GM19468 (cell line): ENCODE measurements at regions not wholly inside any gene's neighbourhood (a gene's known extent, or its start where the extent isn't known, plus 50 kb on each side); places are given as distances from the start of the nearest gene placed in this dataset.

Experiments used
- ATAC-seq: cut with Tn5 transposase; IDR thresholded peaks from one replicate; pipeline ENCODE4 v1.9.1; 2021; ENCODE audit warnings: mild to moderate bottlenecking, moderate library complexity, moderate number of reproducible peaks; ENCODE audit not compliant: unreplicated experiment; ENCODE audit errors: extremely low read depth

DNA sequence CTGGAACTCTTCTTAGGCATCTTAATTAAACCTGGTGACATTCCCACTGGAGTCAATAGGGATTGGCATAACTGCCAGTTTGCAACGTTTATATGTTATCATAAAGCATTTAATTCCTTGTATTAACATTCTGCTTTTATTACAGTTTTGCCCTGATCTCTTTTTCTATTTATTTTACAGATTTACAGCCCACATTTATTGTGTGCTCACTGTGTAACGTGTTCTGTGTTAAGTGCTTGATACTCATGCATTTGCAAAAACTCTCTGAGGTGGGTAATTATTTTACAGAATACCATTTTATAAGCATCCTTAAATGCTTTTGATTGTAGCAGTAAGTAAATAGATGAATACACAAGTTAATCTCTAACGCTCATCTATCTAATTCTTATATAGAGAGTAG, 341.5 kb upstream of the FAR2 start:
- no peak for ATAC-seq

DNA sequence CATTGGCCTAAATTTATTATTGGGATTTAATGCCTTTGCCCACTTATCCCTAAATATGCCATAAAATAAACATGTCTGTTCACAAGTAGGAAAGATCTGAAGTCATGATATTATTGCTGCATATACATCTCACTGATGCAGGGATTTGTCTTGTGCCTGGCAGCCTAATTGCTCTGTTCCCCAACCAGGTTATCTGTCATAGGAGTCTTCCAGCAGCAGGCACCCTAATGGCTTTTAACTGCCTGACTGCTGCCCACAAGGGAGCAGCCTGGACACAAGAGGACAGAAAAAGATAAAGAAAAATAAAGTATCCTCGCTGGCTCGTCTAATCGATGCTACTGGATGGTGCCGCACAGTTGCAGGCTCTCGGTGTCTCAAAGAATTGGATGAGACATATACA, 337.6 kb upstream of the FAR2 start:
- ATAC-seq = no peak

DNA sequence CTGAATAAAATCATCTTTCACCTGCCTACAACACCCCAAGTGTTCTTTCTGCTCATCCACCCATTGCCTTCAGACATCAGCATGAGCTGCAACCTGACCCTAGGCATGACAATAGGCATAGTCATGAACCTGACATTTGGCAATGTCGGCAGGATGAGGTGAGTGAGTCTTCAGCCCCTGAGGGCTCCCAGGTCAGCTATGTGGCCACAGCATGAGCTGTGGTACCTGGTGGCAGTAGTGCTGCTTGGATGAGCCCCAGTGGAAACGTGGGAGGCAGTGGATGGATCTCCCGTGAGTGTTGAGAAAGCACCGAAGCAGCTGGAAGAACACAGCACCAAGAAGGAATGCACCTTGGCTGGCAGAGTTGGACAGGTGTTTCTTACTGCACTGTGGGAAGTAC, 334.8 kb upstream of the FAR2 start:
- ATAC-seq = no peak

DNA sequence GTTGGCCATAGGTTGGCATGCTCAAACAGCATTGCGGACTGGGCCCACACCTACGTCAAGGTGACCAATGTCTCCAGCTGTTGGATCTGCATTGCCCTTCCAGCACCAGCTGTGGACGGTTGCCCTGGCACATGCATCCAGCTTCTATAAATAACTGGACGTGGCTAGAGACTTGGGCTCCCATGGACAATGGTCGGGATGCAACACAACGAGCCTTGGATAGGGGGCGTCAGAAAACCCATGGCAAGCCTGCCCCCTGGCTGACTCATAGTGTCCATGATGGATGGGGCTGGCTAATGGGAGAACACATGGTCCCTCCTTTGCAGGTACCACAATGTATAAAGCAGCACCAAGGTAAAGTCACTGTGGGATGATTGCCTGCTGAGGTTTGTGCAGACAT, 331.6 kb upstream of the FAR2 start:
- ATAC-seq = no peak

DNA sequence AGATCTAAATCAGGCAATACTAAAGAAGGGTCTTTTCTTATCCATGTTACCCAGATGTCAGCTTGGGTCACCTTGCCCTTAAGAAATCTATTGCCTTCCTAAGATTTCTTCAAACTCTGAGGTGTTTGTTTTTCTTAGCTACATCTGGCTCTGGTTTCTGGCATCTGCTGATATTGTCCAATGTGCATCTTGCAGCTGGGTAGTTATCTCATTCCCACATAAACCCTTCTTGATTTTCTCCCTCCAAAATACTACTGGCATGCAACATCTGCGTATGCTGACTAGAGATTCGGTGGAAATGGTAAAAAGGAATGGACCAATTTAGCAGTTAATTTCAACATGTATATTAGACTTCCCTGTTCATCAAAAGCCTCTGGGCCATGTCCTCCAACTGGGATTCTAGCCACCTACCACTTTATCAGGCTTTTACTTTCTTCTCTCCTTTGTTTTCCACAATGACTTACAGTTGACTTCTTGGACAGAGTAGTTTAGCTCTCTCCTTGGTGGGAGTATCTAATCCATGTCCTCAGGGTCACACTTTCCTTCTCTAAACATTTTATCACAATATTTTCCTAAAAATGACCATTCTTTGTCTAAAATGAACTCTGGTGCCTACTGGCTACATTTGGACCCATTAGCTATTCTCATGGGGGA, 324.8 kb upstream of the FAR2 start:
- no peak for ATAC-seq

DNA sequence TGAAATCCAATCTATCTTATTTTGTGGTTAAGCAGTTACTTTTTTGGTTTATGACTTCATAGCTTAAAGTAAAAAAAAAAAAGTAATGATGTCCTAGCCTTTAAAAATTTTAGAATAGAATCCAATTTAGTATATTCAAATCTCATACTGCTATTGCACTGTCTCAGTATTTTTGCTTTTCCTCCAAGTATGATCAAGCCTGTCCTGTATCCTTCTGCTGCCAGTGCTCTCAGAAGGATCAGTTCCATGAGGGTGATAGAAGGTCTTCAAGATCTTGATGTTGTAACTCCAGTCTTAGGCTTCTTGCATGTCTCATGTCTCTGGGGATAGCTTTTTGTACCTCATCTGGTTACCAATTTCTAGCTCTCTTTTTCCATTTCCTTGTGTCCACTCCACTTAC, 324.2 kb upstream of the FAR2 start:
- no peak for ATAC-seq

DNA sequence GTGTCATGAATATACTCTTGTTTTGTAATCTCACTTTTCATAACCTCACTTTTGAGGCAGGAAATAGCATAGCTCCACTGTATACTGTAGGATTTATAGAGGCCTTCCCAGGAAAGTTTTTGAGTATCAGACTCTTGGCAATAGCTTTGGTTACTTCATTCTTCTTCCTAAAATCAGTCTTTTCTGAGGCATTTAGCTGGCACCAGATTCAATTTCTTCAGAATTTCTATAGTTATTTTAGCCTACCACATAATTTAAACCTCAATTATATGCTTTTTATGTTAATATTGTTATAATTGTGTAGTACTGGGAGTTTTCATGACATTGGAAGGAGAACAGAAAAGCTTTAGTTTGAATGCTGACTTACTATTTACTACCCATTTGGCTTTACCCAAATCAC, 322.3 kb upstream of the FAR2 start:
- no peak for ATAC-seq

DNA sequence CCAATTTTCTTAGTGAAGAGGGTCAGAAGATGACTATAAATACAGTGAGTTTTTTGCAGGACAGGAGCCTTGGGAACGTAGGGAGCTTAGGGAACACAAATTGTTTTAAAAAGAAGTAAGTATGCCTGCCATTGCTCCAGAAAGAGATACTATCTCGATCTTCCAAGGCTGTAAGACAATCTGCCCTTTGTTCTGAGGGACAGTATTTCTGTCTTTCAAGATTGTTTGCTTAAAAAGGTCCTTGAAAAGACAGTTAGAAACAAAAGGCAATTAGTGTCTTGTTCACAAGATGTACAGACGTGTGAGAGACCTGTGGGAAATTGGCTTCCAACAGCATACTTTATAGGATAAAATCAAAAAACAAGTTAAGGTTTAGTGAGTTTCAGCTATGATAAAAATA, 321.2 kb upstream of the FAR2 start:
- ATAC-seq = no peak

DNA sequence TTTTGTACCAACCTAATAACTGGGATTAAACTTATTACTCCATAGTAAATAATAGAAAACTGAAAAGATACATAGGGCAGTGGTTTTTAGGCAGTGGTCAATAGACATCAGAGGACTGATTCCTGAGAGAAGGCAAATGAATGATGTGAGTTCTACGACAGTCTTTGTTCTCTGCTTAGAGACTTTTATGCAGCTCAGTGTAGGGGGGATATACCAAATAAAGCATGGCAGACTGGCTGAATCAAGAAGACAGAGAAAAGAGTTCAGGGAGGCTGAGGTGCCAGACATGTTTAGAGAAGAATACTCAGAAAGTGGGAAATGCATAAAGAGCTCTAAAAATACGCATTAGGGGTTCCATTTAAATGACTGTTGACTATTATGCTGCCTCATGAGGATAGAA, 320.8 kb upstream of the FAR2 start:
- no peak for ATAC-seq

DNA sequence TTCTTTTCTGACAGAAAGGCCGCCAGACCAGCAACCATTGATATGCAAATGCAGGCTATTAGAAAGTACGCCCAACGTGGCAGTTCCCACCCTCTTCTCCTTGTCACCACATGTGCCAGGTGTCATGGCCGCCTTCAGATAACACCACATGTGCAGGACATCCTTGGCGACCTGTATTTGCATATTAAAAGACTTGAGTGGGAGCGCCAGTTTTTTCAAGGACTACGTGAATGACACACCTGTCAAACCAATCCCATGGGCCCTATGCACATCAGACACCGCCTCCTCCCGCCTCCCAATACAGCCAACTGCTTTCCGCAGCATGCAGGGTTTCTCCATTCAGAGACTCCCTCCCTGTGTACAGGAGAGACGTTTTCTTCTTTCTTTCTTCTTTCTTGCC, 318.6 kb upstream of the FAR2 start:
- ATAC-seq = no peak

DNA sequence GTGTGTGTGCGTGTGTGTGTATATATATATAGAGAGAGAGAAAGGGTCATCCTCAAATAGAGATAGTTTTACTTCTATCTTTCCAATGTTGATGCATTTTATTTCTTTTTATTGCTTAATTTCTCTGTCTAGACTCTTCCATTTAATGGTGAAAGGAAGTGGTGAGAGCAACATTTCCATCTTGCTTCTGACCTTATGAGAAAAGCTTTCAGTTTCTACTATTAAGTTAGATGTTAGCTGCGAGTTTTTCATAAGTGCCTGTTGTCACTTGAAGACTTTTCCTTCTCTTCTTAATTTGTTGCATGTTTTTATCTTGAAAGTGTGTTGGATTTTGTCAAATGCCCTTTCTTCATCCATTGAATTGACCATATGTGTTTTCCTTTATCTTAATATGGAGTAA, 304.4 kb upstream of the FAR2 start:
- no peak for ATAC-seq

DNA sequence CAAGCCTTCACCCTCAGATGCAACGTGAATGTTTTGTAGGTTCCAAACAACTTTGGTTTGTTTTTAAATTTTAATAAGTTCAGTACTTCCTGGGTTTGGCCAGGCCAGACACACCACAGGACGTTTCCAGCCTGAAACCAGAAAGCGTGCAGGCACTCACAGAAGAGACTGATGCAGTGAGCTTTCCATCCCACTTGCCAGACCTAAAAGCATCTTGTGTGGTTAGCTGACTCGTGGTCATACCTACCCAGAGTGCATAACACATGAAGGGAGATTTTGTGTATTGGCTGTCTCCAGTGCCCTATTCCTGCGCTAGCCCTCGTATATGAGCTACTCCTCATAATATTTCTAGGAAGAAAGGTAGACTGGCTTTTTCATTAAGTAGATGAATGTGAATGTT, 297.3 kb upstream of the FAR2 start:
- ATAC-seq = no peak

DNA sequence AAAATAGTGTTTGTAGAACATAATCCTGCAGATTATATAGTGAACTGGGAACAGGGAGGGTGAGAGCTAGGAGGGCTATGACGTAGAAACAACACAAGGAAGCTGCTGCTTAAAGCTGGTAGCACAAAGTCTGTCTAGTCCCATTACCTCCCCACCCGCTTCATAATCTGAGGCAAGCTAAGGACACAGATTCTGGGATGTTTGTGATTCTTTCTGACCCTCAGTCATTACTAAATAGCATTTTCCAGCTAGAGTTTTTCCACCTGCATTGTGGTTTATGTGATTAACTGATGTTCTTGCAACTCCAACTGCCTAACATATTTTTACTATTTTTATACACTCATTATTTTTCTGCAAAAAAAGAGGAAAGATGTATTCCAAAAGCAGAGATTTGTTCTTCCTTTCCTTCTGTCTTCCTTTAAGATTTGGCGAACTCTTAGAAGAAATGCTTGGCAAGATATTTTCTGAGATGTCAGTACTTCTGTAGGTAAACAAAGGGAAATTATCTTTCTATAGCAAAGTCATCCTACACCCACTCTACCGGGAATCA, 293.2 kb upstream of the FAR2 start:
- ATAC-seq = no peak

DNA sequence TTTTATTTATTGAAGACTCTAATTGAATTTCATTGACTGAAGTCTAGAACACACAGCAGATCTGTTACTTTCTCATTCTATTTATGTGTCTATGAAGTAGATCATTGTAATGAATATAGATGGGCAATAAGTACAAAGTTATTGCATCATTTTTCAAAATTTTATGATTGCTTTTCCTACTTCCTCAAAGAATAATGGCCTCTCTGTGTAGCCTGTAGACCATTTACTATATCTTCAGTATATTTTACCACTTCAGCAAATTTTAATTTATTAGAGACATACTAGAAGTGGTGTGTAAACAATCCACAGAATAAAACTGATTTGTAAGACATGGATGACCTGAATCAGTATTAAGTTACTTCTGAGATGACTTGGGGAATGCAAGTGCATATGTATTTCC, 291.7 kb upstream of the FAR2 start:
- ATAC-seq = no peak

DNA sequence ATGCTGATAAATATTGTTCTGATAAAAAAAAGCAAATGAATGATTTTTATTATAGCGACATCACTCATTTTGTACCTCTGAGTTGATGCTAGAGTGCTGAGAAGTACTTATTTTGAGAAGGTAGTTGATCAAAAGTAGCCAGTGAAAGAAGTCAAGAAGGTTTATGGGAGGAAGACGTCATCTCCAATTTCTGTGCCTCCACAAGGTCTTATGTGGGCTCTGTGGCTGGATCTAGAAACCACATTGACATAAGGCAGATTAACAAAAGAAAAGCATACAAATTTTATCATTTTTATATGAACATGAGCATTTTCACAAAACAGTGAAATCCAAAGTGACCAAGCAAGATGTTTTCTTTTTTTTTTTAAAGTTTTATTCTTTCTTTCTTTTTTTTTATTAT, 289.5 kb upstream of the FAR2 start:
- ATAC-seq = no peak

DNA sequence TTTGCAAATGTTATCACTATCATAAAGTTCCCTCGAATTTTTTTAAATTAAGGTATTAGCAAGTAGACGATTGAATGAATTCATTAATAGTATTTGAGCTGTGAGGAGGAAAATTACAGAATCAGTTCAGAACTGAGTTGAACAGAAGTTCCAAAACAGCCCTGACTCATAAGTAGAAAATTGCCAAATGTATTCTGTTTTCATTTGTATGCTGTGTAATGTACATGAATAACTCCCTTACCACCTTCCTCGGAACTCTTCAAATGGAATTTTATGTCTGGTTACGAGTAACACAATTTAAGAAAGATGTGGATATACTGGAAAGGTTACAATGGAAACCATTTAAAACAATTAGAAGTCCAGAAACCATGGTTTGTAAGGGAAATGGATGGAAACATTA, 283.3 kb upstream of the FAR2 start:
- ATAC-seq = no peak

DNA sequence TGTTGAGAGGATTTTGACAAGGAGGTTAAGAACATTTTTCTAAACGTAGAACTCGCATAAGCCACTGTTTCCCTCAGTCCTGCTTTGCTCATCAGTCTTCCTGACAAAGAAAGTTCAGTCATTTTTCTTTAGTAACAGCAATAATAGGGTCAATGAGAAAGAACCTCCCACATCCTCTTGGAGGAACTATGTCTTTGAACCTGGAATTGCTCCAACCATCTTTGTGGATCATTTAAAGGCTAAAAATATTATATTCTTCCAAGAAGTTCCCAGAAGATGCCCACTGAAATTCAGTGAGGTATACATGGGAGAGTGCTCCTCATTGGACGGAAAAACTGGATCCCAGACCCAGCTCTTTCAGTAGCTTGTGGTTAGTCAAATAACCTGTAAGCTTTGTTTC, 282.8 kb upstream of the FAR2 start:
- no peak for ATAC-seq

DNA sequence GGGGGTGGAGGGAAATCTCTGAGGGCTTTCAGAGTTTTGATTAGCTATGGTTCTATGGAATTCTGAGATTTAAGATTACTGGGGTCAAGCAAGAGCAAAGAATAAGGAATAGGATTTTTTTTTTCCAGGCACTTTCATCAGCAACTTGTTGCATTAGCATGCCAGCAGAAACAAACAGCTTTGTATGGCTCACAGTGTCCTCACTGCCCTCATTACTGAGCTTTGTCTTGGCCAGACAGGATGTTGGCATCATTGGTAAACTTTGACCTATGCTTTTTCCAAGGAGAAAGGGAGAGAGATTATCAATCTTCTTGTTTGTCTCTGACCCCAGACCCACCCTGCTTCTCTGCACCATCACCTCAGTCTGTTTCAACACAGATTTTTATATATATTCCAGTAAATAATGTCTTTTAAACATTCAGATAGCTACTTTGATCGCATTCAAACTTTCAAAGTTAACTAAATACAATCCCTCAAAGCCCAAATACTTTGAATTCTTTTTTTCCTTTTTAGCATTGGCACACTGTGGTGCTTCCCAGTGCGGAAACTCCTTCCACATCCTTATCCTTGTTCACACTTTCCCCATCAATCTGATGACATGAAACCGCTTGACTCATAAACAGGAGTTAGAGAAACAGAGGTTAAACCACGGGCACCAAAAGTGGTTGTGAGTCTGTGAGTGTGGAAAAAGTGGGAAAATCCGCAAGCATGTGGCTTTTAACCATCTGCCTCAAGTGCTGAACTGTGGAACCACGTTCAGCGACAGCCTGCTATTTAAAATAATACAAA, 282.2 kb upstream of the FAR2 start:
- ATAC-seq = no peak

DNA sequence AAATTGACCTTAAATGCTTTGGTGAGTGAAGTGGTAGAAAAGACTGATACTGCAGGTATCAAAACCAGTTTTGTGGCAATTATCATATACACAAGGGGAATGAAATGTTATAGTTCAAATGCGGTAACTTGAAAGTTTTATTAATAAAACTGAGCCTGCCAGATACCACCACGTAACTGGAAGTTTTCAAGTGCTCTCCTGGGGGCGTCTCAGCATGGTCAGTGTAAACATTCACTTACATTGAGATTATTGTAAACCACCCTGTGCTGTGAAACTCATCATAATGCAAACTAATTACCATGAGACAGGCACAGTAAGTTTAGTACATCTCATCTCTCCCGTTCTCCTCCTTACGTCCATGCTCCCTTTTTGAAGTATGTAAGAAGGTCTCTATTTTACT, 280.7 kb upstream of the FAR2 start:
- no peak for ATAC-seq

DNA sequence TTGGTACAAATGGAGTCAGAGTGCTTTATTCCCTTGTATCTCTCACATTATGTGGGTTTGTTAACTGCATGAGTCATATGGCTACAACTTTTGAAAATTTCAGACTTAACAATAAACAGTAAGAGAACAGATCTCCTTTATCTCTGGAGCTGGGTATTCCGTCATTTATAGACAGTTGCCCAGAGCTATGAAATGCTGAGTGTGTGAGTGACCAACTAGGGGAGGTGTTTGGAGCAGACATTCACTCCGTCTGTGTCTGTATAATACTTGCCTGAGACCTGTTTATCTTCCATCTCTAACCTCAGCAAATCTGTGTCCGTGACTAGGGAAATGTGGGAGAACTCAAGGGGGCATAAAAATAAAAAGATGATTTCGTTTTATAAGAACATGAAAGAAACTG, 279.9 kb upstream of the FAR2 start:
- no peak for ATAC-seq

DNA sequence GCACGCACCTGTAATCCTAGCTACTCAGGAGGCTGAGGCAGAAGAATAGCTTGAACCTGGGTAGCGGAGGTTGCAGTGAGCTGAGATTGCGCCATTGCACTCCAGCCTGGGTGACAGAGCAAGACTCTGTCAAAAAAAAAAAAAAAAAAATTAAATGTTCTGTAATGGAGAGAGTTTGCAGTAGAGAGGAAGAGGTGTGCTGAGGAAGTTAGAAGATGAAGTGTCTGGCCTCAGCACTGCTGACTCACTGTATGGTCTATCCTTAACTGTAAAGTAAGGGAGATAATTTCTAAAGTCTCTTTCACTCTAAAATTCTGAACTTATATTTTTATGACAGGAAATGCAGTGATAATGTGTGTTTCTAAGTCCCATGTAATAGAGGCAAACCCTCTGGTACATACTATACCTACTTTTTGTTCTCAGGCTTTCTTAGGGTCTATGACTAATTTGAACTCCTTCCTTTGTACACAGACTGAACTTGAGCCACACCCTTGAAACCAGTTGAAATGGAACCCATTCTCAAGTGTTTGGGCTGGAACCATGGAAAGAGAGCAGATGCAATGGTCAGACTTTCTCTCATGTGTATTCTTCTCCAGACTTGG, 278.1 kb upstream of the FAR2 start:
- ATAC-seq = no peak
